GM23248 (cell line): ENCODE measurements at regions not wholly inside any gene's neighbourhood (a gene's known extent, or its start where the extent isn't known, plus 50 kb on each side); places are given as distances from the start of the nearest gene placed in this dataset.

ENCODE experiments used
- DNase-seq: peaks from one replicate; pipeline ENCODE4 v3.0.0-alpha.2; 2015
- H2AFZ ChIP-seq: fragments of 200-600 bp; sonication (generic); 2 replicates; pipeline ENCODE4 v1.6.1; 2016; ENCODE audit warnings: antibody characterized with exemption
- H3F3A ChIP-seq: fragments of 200-600 bp; sonication (generic); 2 replicates; pipeline ENCODE4 v1.6.1; 2016; ENCODE audit warnings: mild to moderate bottlenecking, antibody characterized with exemption, mixed run types; ENCODE audit not compliant: insufficient read depth
- H3K27ac ChIP-seq: fragments of 200-600 bp; sonication (generic); 2 replicates; pipeline ENCODE4 v1.5.1; 2016; ENCODE audit warnings: mild to moderate bottlenecking
- H3K27me3 ChIP-seq: fragments of 200-600 bp; sonication (generic); replicated peaks from 2 replicates; pipeline ENCODE4 v1.6.1; 2016; ENCODE audit warnings: mild to moderate bottlenecking; ENCODE audit not compliant: insufficient read depth
- H3K36me3 ChIP-seq: fragments of 200-600 bp; sonication (generic); 2 replicates; pipeline ENCODE4 v1.6.1; 2016; ENCODE audit warnings: low read depth, mild to moderate bottlenecking
- H3K4me1 ChIP-seq: fragments of 200-600 bp; sonication (generic); 2 replicates; pipeline ENCODE4 v1.6.1; 2016; ENCODE audit warnings: mild to moderate bottlenecking; ENCODE audit not compliant: insufficient read depth
- H3K4me2 ChIP-seq: fragments of 200-600 bp; sonication (generic); one replicate; pipeline ENCODE4 v1.6.1; 2016; ENCODE audit warnings: mild to moderate bottlenecking; ENCODE audit not compliant: unreplicated experiment
- H3K4me3 ChIP-seq: fragments of 200-600 bp; sonication (generic); 2 replicates; pipeline ENCODE4 v1.5.1; 2016; ENCODE audit warnings: mild to moderate bottlenecking
- H3K79me2 ChIP-seq: fragments of 200-600 bp; sonication (generic); 2 replicates; pipeline ENCODE4 v1.6.1; 2016; ENCODE audit warnings: mild to moderate bottlenecking; ENCODE audit not compliant: insufficient read depth
- H3K9ac ChIP-seq: fragments of 200-600 bp; sonication (generic); 2 replicates; pipeline ENCODE4 v1.6.1; 2016; ENCODE audit warnings: mild to moderate bottlenecking
- H3K9me2 ChIP-seq: fragments of 200-600 bp; sonication (generic); 2 replicates; pipeline ENCODE4 v1.6.1; 2016; ENCODE audit warnings: mixed run types, mild to moderate bottlenecking, moderate library complexity; ENCODE audit not compliant: insufficient read depth
- H3K9me3 ChIP-seq: fragments of 200-600 bp; sonication (generic); one replicate; pipeline ENCODE4 v1.6.1; 2017; ENCODE audit warnings: low read depth
- H4K20me1 ChIP-seq: fragments of 200-600 bp; sonication (generic); 2 replicates; pipeline ENCODE4 v1.6.0; 2016; ENCODE audit not compliant: insufficient read depth
- EZH2 ChIP-seq: fragments of 200-600 bp; sonication (generic); IDR thresholded peaks from 2 replicates; pipeline ENCODE4 v1.6.1; 2018; ENCODE audit warnings: antibody characterized with exemption, mild to moderate bottlenecking; ENCODE audit not compliant: insufficient read depth, poor library complexity, severe bottlenecking
- EZH2phosphoT487 ChIP-seq: fragments of 200-600 bp; sonication (generic); IDR thresholded peaks from 2 replicates; pipeline ENCODE4 v1.6.1; 2018; ENCODE audit warnings: antibody characterized with exemption, moderate library complexity, mild to moderate bottlenecking, low read depth; ENCODE audit not compliant: insufficient read depth
- WGBS, 2 experiments: methylation state at CpG; one replicate each; pipeline ENCODE4 v1.1.6; 2015 to 2017; ENCODE audit warnings: low lambda C conversion rate in 2 of 2, low coverage in 1 of 2; ENCODE audit errors: missing lambda C conversion rate in 2 of 2; 5-methylcytosine and 5-hydroxymethylcytosine counted together
- in situ Hi-C: fragments of 300-500 bp; cut with MboI; formaldehyde crosslinking; loops from 2 replicates; pipeline ENCODE4 v1.15.0; 2020

GRCh38 chr13:89726690-89727435 is 1620.6 kb upstream of the MIR17HG start:
- H3K9ac ChIP-seq = no peak overlapping the region
- no peaks in the 10 kb centered on the region for H3K4me1 ChIP-seq
- H3K9me2 ChIP-seq = no peaks in the 10 kb centered on the region
- TF ChIP-seq EZH2phosphoT487 = 0 out of 2 replicates have a peak, but pooled peaks have one; percentile 25
- TF ChIP-seq EZH2 = no peak
- H2AFZ ChIP-seq = no peak overlapping the region
- H3F3A ChIP-seq = no peaks in the 10 kb centered on the region
- no peaks in the 10 kb centered on the region for H3K79me2 ChIP-seq
- in situ Hi-C loops = no loop called here
- H4K20me1 ChIP-seq = no peaks in the 10 kb centered on the region
- no peak overlapping the region for H3K27ac ChIP-seq
- no peaks in the 10 kb centered on the region for H3K9me3 ChIP-seq
- 3 to 11% methylated on average over 2 of the region's 2 CpGs for WGBS, 2 experiments
- H3K36me3 ChIP-seq = no peaks in the 10 kb centered on the region
- H3K27me3 ChIP-seq = no peaks in the 10 kb centered on the region
- no peak overlapping the region for H3K4me3 ChIP-seq
- no peak overlapping the region for H3K4me2 ChIP-seq
- peak; percentile 24 for DNase-seq

GRCh38 chr13:89733829-89734228 is 1613.7 kb upstream of the MIR17HG start:
- DNase-seq = no peak
- H3K9me2 ChIP-seq = no peaks in the 10 kb centered on the region
- H3K79me2 ChIP-seq = no peaks in the 10 kb centered on the region
- no peaks in the 10 kb centered on the region for H3F3A ChIP-seq
- no peaks in the 10 kb centered on the region for H3K9me3 ChIP-seq
- in situ Hi-C loops = no loop called here
- no peak overlapping the region for H3K4me3 ChIP-seq
- no peaks in the 10 kb centered on the region for H3K36me3 ChIP-seq
- 32% methylated on average over 5 of the region's 5 CpGs for WGBS, 2 experiments
- no peak overlapping the region for H3K4me2 ChIP-seq
- H3K27ac ChIP-seq = no peak overlapping the region
- H2AFZ ChIP-seq = no peak overlapping the region
- no peak overlapping the region for H3K9ac ChIP-seq
- TF ChIP-seq EZH2 (no peak), EZH2phosphoT487 (no peak)
- no peaks in the 10 kb centered on the region for H3K4me1 ChIP-seq
- H3K27me3 ChIP-seq = 0 out of 2 replicates have a peak, but pooled peaks cover 6% of the 10 kb centered on the region
- H4K20me1 ChIP-seq = no peaks in the 10 kb centered on the region

GRCh38 chr13:89737051-89737450 is 1610.4 kb upstream of the MIR17HG start:
- in situ Hi-C loops = no loop called here
- H3K9ac ChIP-seq = no peak overlapping the region
- no peak overlapping the region for H3K27ac ChIP-seq
- no peaks in the 10 kb centered on the region for H3K9me3 ChIP-seq
- H3K4me2 ChIP-seq = no peak overlapping the region
- 21 to 30% methylated on average over 2 of the region's 2 CpGs for WGBS, 2 experiments
- DNase-seq = no peak
- no peaks in the 10 kb centered on the region for H3K79me2 ChIP-seq
- TF ChIP-seq EZH2phosphoT487 (no peak), EZH2 (no peak)
- no peaks in the 10 kb centered on the region for H4K20me1 ChIP-seq
- no peak overlapping the region for H3K4me3 ChIP-seq
- no peaks in the 10 kb centered on the region for H3K9me2 ChIP-seq
- H3K36me3 ChIP-seq = no peaks in the 10 kb centered on the region
- H3K27me3 ChIP-seq = 0 out of 2 replicates have a peak, but pooled peaks cover 7% of the 10 kb centered on the region
- H3F3A ChIP-seq = no peaks in the 10 kb centered on the region
- no peak overlapping the region for H2AFZ ChIP-seq
- no peaks in the 10 kb centered on the region for H3K4me1 ChIP-seq

GRCh38 chr13:89738072-89738471 is 1609.4 kb upstream of the MIR17HG start:
- WGBS, 2 experiments = 33% methylated on average over 3 of the region's 3 CpGs
- DNase-seq = no peak
- Histone ChIP-seq H3K4me2 (no peak overlapping the region), H3K79me2 (no peaks in the 10 kb centered on the region), H3F3A (no peaks in the 10 kb centered on the region), H3K36me3 (no peaks in the 10 kb centered on the region), H3K4me3 (no peak overlapping the region), H3K27me3 (0 out of 2 replicates have a peak, but pooled peaks cover 12% of the 10 kb centered on the region), H4K20me1 (no peaks in the 10 kb centered on the region), H3K9ac (no peak overlapping the region), H3K9me2 (no peaks in the 10 kb centered on the region), H3K27ac (no peak overlapping the region), H3K9me3 (no peaks in the 10 kb centered on the region), H3K4me1 (no peaks in the 10 kb centered on the region), H2AFZ (no peak overlapping the region)
- TF ChIP-seq EZH2 (no peak), EZH2phosphoT487 (no peak)
- in situ Hi-C loops = no loop called here
